Uterus (tissue), 2 donors: ENCODE measurements at regions not wholly inside any gene's neighbourhood (a gene's known extent, or its start where the extent isn't known, plus 50 kb on each side); places are given as distances from the start of the nearest gene placed in this dataset.

Experiments
- CTCF ChIP-seq, 4 experiments: fragments of 200-600 bp in 2 of 4; fragments of 450-650 bp in 2 of 4; sonication (generic) in 2 of 4; IDR thresholded peaks; one replicate each; pipeline ENCODE4 v1.5.1; 2016 to 2019; ENCODE audit warnings: antibody characterized with exemption in 4 of 4, mild to moderate bottlenecking in 2 of 4, moderate library complexity in 1 of 4
- POLR2A ChIP-seq, 2 donors: fragments of 450-650 bp; IDR thresholded peaks; one replicate each; pipeline ENCODE4 v1.6.1; 2016; ENCODE audit warnings: antibody characterized with exemption in 2 of 2, mild to moderate bottlenecking in 1 of 2, moderate library complexity in 1 of 2

GRCh38 chr1:69400128-69400527, 167.6 kb upstream of the LRRC7 start:
- TF ChIP-seq POLR2A (IDR thresholded peaks at IDR 0.05) (no peak), CTCF (IDR thresholded peaks at IDR 0.05) (no peak)
